ENCODE measurements at regions not wholly inside any gene's neighbourhood (a gene's known extent, or its start where the extent isn't known, plus 50 kb on each side); places are given as distances from the start of the nearest gene placed in this dataset.

DNA sequence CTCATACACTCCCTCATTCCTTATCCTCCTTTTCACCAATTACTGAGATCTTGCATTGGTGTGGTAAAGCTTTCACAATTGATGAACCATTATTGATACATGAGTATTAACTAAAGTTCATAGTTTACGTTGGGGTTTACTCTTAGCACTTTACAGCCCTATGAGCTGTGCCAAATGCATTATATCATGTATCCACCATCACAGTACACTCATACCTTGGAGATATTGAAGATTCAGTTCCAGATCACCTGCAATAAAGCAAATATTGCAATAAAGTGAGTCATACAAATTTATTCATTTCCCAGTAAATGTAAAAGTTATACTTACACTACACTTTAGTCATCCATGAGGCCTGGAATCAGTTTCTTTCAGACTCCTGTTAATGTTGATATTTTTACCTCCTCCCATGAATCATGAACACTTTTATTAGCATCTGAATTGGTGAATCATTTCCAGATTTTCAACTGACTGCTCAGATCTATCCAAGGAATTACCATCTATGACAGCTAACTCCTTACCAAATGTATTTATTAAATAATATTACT, 546.6 kb upstream of the PTPRD start:
- TF ChIP-seq, protein P1, sequence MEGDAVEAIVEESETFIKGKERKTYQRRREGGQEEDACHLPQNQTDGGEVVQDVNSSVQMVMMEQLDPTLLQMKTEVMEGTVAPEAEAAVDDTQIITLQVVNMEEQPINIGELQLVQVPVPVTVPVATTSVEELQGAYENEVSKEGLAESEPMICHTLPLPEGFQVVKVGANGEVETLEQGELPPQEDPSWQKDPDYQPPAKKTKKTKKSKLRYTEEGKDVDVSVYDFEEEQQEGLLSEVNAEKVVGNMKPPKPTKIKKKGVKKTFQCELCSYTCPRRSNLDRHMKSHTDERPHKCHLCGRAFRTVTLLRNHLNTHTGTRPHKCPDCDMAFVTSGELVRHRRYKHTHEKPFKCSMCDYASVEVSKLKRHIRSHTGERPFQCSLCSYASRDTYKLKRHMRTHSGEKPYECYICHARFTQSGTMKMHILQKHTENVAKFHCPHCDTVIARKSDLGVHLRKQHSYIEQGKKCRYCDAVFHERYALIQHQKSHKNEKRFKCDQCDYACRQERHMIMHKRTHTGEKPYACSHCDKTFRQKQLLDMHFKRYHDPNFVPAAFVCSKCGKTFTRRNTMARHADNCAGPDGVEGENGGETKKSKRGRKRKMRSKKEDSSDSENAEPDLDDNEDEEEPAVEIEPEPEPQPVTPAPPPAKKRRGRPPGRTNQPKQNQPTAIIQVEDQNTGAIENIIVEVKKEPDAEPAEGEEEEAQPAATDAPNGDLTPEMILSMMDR (IDR thresholded peaks at IDR 0.05; ENCODE audit: extremely low read depth in 1 of 2, insufficient read depth in 1 of 2, low read depth in 1 of 2, low read length in 2 of 2), result no peak
- TF ChIP-seq POLR2A (IDR thresholded peaks at IDR 0.05; ENCODE audit: low read depth, low read length), result no peak
- no peak for TF ChIP-seq EZH2 (IDR thresholded peaks at IDR 0.05; ENCODE audit: borderline replicate concordance, low read depth, low read length, severe bottlenecking)
- TF ChIP-seq GATA2 (IDR thresholded peaks at IDR 0.05; ENCODE audit: insufficient read depth, insufficient read length, low read depth, low read length), result no peak
- TF ChIP-seq MYC (IDR thresholded peaks at IDR 0.05; ENCODE audit: low read depth, low read length), result no peak
- TF ChIP-seq POLR2AphosphoS5 (IDR thresholded peaks at IDR 0.05; ENCODE audit: insufficient read depth, low read depth, low read length), result no peak
